ENCODE measurements at regions not wholly inside any gene's neighbourhood (a gene's known extent, or its start where the extent isn't known, plus 50 kb on each side); places are given as distances from the start of the nearest gene placed in this dataset.

DNA sequence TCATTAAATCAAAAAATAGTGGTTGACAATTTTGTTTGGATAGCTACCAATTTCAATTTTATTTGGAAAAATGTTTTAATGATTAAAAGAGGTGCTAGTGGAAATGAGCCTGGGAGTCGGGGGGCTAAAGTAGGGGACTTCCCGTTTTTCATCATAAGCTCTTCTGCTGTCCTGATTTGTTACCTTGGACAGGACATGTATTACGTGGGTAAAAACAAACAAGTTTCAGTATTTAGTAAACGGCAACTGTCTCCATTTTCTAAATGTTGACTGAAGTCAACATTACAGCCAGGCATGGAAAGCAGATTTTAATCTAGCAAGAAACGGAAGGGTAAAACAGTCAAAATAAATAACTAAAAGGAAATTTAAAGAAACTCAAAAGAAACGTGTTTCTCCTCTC is 212.3 kb upstream of the GRAMD2B start:
- Histone ChIP-seq H3K9me3 (peaks cover 3% of the 10 kb centered on the region; the same call in 1 of the 2 replicates), H3K4me3 (ENCODE audit: low read depth, low read length) (no peak overlapping the region), H3K36me3 (no peaks in the 10 kb centered on the region), H3K27me3 (no peaks in the 10 kb centered on the region), H3K4me1 (peaks cover 4% of the 10 kb centered on the region; the same call in 1 of the 2 replicates)
- no peak for DNase-seq
- TF ChIP-seq, protein P1, sequence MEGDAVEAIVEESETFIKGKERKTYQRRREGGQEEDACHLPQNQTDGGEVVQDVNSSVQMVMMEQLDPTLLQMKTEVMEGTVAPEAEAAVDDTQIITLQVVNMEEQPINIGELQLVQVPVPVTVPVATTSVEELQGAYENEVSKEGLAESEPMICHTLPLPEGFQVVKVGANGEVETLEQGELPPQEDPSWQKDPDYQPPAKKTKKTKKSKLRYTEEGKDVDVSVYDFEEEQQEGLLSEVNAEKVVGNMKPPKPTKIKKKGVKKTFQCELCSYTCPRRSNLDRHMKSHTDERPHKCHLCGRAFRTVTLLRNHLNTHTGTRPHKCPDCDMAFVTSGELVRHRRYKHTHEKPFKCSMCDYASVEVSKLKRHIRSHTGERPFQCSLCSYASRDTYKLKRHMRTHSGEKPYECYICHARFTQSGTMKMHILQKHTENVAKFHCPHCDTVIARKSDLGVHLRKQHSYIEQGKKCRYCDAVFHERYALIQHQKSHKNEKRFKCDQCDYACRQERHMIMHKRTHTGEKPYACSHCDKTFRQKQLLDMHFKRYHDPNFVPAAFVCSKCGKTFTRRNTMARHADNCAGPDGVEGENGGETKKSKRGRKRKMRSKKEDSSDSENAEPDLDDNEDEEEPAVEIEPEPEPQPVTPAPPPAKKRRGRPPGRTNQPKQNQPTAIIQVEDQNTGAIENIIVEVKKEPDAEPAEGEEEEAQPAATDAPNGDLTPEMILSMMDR (IDR thresholded peaks at IDR 0.05; ENCODE audit: low read depth, low read length) = no peak

DNA sequence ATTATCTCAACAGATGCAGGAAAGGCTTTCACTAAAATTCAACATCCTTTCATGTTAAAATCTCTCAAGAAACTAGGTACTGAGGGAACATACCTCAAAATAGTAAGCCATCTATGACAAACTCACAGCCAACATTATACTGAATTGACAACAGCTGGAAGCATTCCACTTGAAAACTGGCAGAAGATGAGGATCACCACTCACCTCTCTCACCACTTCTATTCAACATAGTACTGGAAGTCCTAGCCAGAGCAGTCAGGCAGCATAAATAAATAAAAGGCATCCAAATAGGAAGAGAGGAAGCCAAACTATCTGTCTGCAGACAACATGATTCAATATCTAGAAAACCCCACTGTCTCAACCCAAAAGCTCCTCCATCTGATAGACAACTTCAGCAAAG is 203.6 kb upstream of the GRAMD2B start:
- no peak for DNase-seq
- H3K27me3 ChIP-seq = no peaks in the 10 kb centered on the region
- TF ChIP-seq, protein P1 (IDR thresholded peaks at IDR 0.05; ENCODE audit: low read depth, low read length) = no peak
- H3K9me3 ChIP-seq = no peaks in the 10 kb centered on the region; the same call in 1 of the 2 replicates
- no peaks in the 10 kb centered on the region for H3K4me1 ChIP-seq
- H3K4me3 ChIP-seq (ENCODE audit: low read depth, low read length) = no peak overlapping the region
- no peaks in the 10 kb centered on the region for H3K36me3 ChIP-seq

DNA sequence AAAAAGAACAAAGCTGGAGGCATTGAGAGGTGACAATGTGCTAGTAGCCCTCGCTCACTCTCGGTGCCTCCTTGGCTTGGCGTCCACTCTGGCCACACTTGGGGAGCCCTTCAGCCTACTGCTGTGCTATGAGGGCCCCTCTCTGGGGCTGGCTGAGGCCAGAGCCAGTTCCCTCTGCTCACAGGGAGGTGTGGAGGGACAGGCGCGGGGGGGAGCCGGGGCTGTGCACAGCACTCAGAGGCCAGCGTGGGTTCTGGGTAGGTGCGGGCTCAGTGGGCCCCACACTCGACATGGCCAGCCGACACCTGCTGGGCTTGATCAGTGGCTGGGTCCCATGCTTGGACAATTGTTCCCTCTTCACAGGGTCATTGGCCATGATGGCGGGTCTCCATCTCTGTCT is 202.5 kb upstream of the GRAMD2B start:
- H3K4me1 ChIP-seq = no peaks in the 10 kb centered on the region
- no peak overlapping the region for H3K4me3 ChIP-seq (ENCODE audit: low read depth, low read length)
- H3K36me3 ChIP-seq = no peaks in the 10 kb centered on the region
- H3K27me3 ChIP-seq = no peaks in the 10 kb centered on the region
- H3K9me3 ChIP-seq = no peaks in the 10 kb centered on the region; the same call in 1 of the 2 replicates
- TF ChIP-seq, protein P1 (IDR thresholded peaks at IDR 0.05; ENCODE audit: low read depth, low read length) = no peak
- no peak for DNase-seq

DNA sequence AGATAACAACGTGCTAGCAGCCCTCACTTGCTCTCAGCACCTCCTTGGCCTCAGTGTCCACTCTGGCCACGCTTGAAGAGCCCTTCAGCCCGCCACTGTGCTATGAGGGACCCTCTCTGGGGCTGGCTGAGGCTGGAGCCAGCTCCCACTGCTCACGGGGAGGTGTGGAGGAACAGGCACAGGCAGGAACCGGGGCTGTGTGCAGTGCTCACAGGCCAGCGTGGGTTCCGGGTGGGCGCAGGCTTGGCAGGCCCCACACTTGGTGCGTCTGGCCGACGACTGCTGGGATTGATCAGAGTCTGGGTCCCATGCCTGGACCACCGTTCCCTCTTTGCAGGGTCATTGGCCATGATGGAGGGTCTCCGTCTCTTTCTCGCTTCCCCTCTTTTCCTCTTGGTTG is 194.3 kb upstream of the GRAMD2B start:
- TF ChIP-seq, protein P1 (IDR thresholded peaks at IDR 0.05; ENCODE audit: low read depth, low read length) = no peak
- no peaks in the 10 kb centered on the region for H3K36me3 ChIP-seq
- no peaks in the 10 kb centered on the region for H3K27me3 ChIP-seq

DNA sequence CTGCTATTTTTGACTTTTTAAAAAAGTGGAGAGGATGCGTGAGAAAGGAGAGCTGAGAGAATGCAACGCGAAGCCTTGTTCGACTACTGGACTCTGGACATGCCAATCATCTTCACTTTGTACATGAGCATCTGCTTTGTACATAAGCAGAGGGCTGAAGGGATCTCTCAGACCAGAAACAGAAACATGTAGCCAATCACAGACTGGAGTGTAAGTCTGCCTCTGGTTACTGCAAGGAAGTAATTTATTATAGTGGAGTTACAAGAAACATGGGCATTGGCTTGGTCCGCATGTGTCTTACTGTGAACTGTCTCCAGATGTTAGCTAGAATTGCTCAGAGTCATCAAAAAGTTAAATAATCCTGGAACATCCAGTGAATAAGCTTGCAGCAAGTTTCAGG is 190.0 kb upstream of the GRAMD2B start:
- Histone ChIP-seq H3K36me3 (no peaks in the 10 kb centered on the region), H3K9me3 (peaks cover 4% of the 10 kb centered on the region; the same call in 1 of the 2 replicates), H3K4me3 (ENCODE audit: low read depth, low read length) (no peak overlapping the region), H3K4me1 (no peaks in the 10 kb centered on the region), H3K27me3 (no peaks in the 10 kb centered on the region)
- TF ChIP-seq, protein P1 (IDR thresholded peaks at IDR 0.05; ENCODE audit: low read depth, low read length) = no peak
- DNase-seq = no peak

More for the DNA sequence above, 194.3 kb upstream of the GRAMD2B start:
- H3K4me3 ChIP-seq (ENCODE audit: low read depth, low read length) = no peak overlapping the region
- H3K4me1 ChIP-seq = no peaks in the 10 kb centered on the region
- DNase-seq = no peak
- peaks cover 4% of the 10 kb centered on the region; the same call in 1 of the 2 replicates for H3K9me3 ChIP-seq

DNA sequence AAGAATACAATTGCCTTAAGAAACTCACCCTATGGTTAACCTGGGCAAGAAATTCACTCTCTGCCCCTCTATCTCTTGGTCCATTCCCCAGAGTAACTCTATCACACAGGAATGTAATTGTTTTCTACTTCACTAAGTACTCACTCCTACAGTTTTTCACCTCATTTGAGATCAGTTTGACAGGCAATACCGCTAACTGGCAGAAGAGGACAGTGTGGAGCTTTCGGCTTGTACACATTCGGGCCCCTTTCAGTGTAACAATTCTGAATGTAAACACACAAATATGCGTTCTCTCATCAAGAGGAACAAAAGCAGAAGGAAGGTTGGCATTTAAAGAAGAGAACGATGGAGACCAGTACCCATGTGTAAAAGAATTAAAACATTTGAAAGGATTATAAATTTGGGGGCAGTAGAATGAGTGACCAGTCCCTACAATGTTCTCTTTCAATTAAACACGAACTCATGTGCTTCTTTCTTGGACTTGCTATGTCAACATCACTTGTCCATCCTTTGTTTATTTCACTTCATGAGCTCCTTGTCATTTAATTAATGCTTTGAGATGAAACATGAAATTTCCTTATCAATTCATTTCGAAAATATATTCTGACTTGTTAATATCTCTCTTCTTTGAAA is 188.5 kb upstream of the GRAMD2B start:
- H3K4me1 ChIP-seq = no peaks in the 10 kb centered on the region
- no peaks in the 10 kb centered on the region for H3K27me3 ChIP-seq
- peak; percentile 60 for DNase-seq
- H3K4me3 ChIP-seq (ENCODE audit: low read depth, low read length) = no peak overlapping the region
- no peaks in the 10 kb centered on the region for H3K36me3 ChIP-seq
- H3K9me3 ChIP-seq = no peaks in the 10 kb centered on the region
- TF ChIP-seq, protein P1 (IDR thresholded peaks at IDR 0.05; ENCODE audit: low read depth, low read length) = peak; percentile 99
